ENCODE measurements at regions not wholly inside any gene's neighbourhood (a gene's known extent, or its start where the extent isn't known, plus 50 kb on each side); places are given as distances from the start of the nearest gene placed in this dataset.

GRCh38 chr1:199322278-199322677 lies 683.4 kb downstream of the PTPRC start:
- Histone ChIP-seq H3K4me3 (ENCODE audit: insufficient read depth, low read length, poor library complexity, severe bottlenecking) (no peak overlapping the region), H3K27me3 (ENCODE audit: low read length) (no peaks in the 10 kb centered on the region), H3K79me2 (ENCODE audit: insufficient read depth, low read length) (no peaks in the 10 kb centered on the region), H3K36me3 (ENCODE audit: low read length) (no peaks in the 10 kb centered on the region), H3F3A (ENCODE audit: insufficient read depth) (no peaks in the 10 kb centered on the region), H3K9me2 (replicated peaks; ENCODE audit: insufficient read depth, low read length) (no peaks in the 10 kb centered on the region), H3K4me2 (ENCODE audit: low read depth, low read length, poor library complexity, severe bottlenecking) (no peak overlapping the region), H4K20me1 (ENCODE audit: low read depth, low read length) (no peaks in the 10 kb centered on the region), H3K27ac (ENCODE audit: low read depth, low read length) (no peak overlapping the region), H3K9me3 (ENCODE audit: insufficient read depth, low read length) (no peaks in the 10 kb centered on the region), H3K9ac (ENCODE audit: low read length) (no peak overlapping the region), H2AFZ (ENCODE audit: low read depth, low read length, severe bottlenecking) (no peak overlapping the region)
- TF ChIP-seq EZH2phosphoT487 (conservative IDR thresholded peaks at IDR 0.05; ENCODE audit: low read length): no peak
- TF ChIP-seq, protein P1, sequence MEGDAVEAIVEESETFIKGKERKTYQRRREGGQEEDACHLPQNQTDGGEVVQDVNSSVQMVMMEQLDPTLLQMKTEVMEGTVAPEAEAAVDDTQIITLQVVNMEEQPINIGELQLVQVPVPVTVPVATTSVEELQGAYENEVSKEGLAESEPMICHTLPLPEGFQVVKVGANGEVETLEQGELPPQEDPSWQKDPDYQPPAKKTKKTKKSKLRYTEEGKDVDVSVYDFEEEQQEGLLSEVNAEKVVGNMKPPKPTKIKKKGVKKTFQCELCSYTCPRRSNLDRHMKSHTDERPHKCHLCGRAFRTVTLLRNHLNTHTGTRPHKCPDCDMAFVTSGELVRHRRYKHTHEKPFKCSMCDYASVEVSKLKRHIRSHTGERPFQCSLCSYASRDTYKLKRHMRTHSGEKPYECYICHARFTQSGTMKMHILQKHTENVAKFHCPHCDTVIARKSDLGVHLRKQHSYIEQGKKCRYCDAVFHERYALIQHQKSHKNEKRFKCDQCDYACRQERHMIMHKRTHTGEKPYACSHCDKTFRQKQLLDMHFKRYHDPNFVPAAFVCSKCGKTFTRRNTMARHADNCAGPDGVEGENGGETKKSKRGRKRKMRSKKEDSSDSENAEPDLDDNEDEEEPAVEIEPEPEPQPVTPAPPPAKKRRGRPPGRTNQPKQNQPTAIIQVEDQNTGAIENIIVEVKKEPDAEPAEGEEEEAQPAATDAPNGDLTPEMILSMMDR (IDR thresholded peaks at IDR 0.05; ENCODE audit: insufficient read depth, low read length, poor library complexity, severe bottlenecking): no peak

DNA sequence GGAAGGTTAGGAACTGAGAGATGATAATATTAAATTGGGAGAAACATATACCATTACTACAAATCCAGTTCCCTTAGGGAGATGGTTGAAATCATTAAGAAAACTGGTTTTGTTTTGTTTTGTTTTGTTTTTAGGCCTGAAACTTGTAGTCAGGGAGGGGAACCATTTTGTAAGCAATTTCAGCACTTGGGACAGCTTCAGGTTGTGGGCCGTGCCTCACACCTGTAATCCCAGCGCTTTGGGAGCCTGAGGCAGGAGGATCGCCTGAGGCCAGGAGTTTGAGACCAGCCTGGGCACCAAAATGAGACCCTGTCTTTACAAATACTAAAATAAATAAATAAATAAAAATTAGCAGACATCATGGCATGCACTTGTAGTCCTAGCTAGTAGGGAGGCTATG lies 694.3 kb upstream of the NR5A2 start:
- H3K9me3 ChIP-seq (ENCODE audit: insufficient read depth, low read length): no peaks in the 10 kb centered on the region

DNA sequence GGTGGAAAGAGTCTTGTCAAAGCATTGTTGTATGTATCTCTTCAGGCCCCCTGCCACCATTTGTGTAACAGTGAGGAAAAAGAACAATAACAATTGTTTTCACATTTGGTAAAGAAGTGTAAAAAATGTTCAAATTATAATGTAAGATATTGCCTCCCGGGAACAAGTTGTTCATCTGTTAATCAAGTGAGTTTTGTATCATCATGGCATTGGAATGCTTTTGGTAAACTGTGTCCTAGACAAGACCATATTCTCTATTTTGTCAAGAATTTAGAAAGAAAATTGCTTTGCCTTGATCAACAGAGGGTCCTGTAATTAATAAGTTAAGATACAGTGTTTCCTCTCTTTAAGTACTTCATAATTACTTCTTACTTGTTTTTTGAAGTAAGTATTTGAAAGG lies 692.0 kb upstream of the NR5A2 start:
- Histone ChIP-seq H3K27me3 (ENCODE audit: low read length) (no peaks in the 10 kb centered on the region), H3F3A (ENCODE audit: insufficient read depth) (no peaks in the 10 kb centered on the region), H4K20me1 (ENCODE audit: low read depth, low read length) (no peaks in the 10 kb centered on the region), H3K27ac (ENCODE audit: low read depth, low read length) (no peak overlapping the region), H3K36me3 (ENCODE audit: low read length) (no peaks in the 10 kb centered on the region), H3K9ac (ENCODE audit: low read length) (no peak overlapping the region), H2AFZ (ENCODE audit: low read depth, low read length, severe bottlenecking) (no peak overlapping the region), H3K4me2 (ENCODE audit: low read depth, low read length, poor library complexity, severe bottlenecking) (no peak overlapping the region), H3K9me2 (replicated peaks; ENCODE audit: insufficient read depth, low read length) (no peaks in the 10 kb centered on the region), H3K79me2 (ENCODE audit: insufficient read depth, low read length) (no peaks in the 10 kb centered on the region), H3K4me3 (ENCODE audit: insufficient read depth, low read length, poor library complexity, severe bottlenecking) (no peak overlapping the region), H3K9me3 (ENCODE audit: insufficient read depth, low read length) (no peaks in the 10 kb centered on the region)
- TF ChIP-seq, protein P1 (IDR thresholded peaks at IDR 0.05; ENCODE audit: insufficient read depth, low read length, poor library complexity, severe bottlenecking): no peak
- TF ChIP-seq EZH2phosphoT487 (conservative IDR thresholded peaks at IDR 0.05; ENCODE audit: low read length): no peak

More for the DNA sequence above, 694.3 kb upstream of the NR5A2 start:
- H2AFZ ChIP-seq (ENCODE audit: low read depth, low read length, severe bottlenecking): no peak overlapping the region
- H3K4me3 ChIP-seq (ENCODE audit: insufficient read depth, low read length, poor library complexity, severe bottlenecking): no peak overlapping the region
- no peak for TF ChIP-seq EZH2phosphoT487 (conservative IDR thresholded peaks at IDR 0.05; ENCODE audit: low read length)
- TF ChIP-seq, protein P1 (IDR thresholded peaks at IDR 0.05; ENCODE audit: insufficient read depth, low read length, poor library complexity, severe bottlenecking): no peak
- no peaks in the 10 kb centered on the region for H3K36me3 ChIP-seq (ENCODE audit: low read length)
- no peak overlapping the region for H3K27ac ChIP-seq (ENCODE audit: low read depth, low read length)
- no peaks in the 10 kb centered on the region for H3F3A ChIP-seq (ENCODE audit: insufficient read depth)
- H3K9ac ChIP-seq (ENCODE audit: low read length): no peak overlapping the region
- no peaks in the 10 kb centered on the region for H3K9me2 ChIP-seq (replicated peaks; ENCODE audit: insufficient read depth, low read length)
- no peaks in the 10 kb centered on the region for H3K27me3 ChIP-seq (ENCODE audit: low read length)
- no peak overlapping the region for H3K4me2 ChIP-seq (ENCODE audit: low read depth, low read length, poor library complexity, severe bottlenecking)
- H4K20me1 ChIP-seq (ENCODE audit: low read depth, low read length): no peaks in the 10 kb centered on the region
- no peaks in the 10 kb centered on the region for H3K79me2 ChIP-seq (ENCODE audit: insufficient read depth, low read length)
